WTC11 (cell line): ENCODE measurements at regions not wholly inside any gene's neighbourhood (a gene's known extent, or its start where the extent isn't known, plus 50 kb on each side); places are given as distances from the start of the nearest gene placed in this dataset.

Experiments
- ATAC-seq: fragments of 200-7000 bp; cut with Tn5 transposase; 2 replicates; pipeline ENCODE4 v1.10.0; 2021; ENCODE audit warnings: mild to moderate bottlenecking, moderate library complexity
- CTCF ChIA-PET: fragments of 300-600 bp; sonication (Branson Sonifier 250); formaldehyde crosslinking; loops from one replicate; lab custom pipeline; 2021; ENCODE audit warnings: antibody characterized with exemption; lab: Charles Lee
- POLR2A ChIA-PET: fragments of 350-600 bp; sonication (Branson Sonifier 250); formaldehyde crosslinking; loops from one replicate; lab custom pipeline; 2021; ENCODE audit warnings: antibody characterized with exemption; lab: Charles Lee
- DNase-seq: peaks from one replicate; pipeline ENCODE4 v3.0.0; 2021; ENCODE audit warnings: low spot score
- H3K27ac Mint-ChIP-seq: 2 replicates; pipeline ENCODE4 v1.8.0; 2021; ENCODE audit warnings: mixed read lengths
- H3K27me3 Mint-ChIP-seq: 2 replicates; pipeline ENCODE4 v1.8.0; 2021; ENCODE audit warnings: low read depth, mild to moderate bottlenecking, moderate library complexity, mixed read lengths
- H3K36me3 Mint-ChIP-seq: 2 replicates; pipeline ENCODE4 v1.8.0; 2021; ENCODE audit warnings: mixed read lengths
- H3K4me1 Mint-ChIP-seq: 2 replicates; pipeline ENCODE4 v1.8.0; 2022; ENCODE audit warnings: mixed read lengths
- H3K4me3 Mint-ChIP-seq: 2 replicates; pipeline ENCODE4 v1.8.0; 2021; ENCODE audit warnings: mild to moderate bottlenecking, moderate library complexity, mixed read lengths
- H3K9me3 Mint-ChIP-seq: 2 replicates; pipeline ENCODE4 v1.8.0; 2021; ENCODE audit warnings: mixed read lengths
- ATF2 ChIP-seq: sonication (generic); formaldehyde crosslinking; IDR thresholded peaks from 2 replicates; pipeline ENCODE4 v1.8.1; 2022; ENCODE audit warnings: low read depth, missing genetic modification reagents, borderline replicate concordance
- ATF3 ChIP-seq: sonication (generic); formaldehyde crosslinking; conservative IDR thresholded peaks from 2 replicates; pipeline ENCODE4 v1.8.1; 2022; ENCODE audit warnings: mild to moderate bottlenecking, missing genetic modification reagents
- CDX4 ChIP-seq: fragments of 250-450 bp; sonication (Bioruptor Pico); IDR thresholded peaks from 2 replicates; pipeline ENCODE4 v1.9.0; 2021; ENCODE audit warnings: moderate library complexity, mild to moderate bottlenecking, inconsistent platforms, borderline replicate concordance
- CREM ChIP-seq: sonication (generic); formaldehyde crosslinking; IDR thresholded peaks from 2 replicates; pipeline ENCODE4 v1.8.1; 2022; ENCODE audit warnings: mild to moderate bottlenecking, missing genetic modification reagents, moderate library complexity
- E2F4 ChIP-seq: sonication (generic); formaldehyde crosslinking; IDR thresholded peaks from 2 replicates; pipeline ENCODE4 v1.8.1; 2022; ENCODE audit warnings: low read depth, mild to moderate bottlenecking, moderate library complexity, missing genetic modification reagents, borderline replicate concordance
- GTF2I ChIP-seq: fragments of 250-450 bp; sonication (Bioruptor Pico); conservative IDR thresholded peaks from 2 replicates; pipeline ENCODE4 v1.4.0; 2021; ENCODE audit warnings: mild to moderate bottlenecking
- HMGXB4 ChIP-seq: sonication (generic); formaldehyde crosslinking; IDR thresholded peaks from 2 replicates; pipeline ENCODE4 v1.8.1; 2023; ENCODE audit warnings: mild to moderate bottlenecking, moderate library complexity, missing genetic modification reagents
- JAZF1 ChIP-seq: fragments of 250-450 bp; sonication (Bioruptor Pico); IDR thresholded peaks from 2 replicates; pipeline ENCODE4 v1.9.0; 2021; ENCODE audit warnings: moderate library complexity, mild to moderate bottlenecking, inconsistent platforms
- NFE2L1 ChIP-seq: sonication (generic); formaldehyde crosslinking; IDR thresholded peaks from 2 replicates; pipeline ENCODE4 v1.8.1; 2023; ENCODE audit warnings: missing genetic modification reagents
- PRDM15 ChIP-seq: sonication (generic); formaldehyde crosslinking; IDR thresholded peaks from 2 replicates; pipeline ENCODE4 v1.8.0; 2022; ENCODE audit warnings: missing genetic modification reagents
- TCF7 ChIP-seq: sonication (generic); formaldehyde crosslinking; IDR thresholded peaks from 2 replicates; pipeline ENCODE4 v1.8.0; 2022; ENCODE audit warnings: mild to moderate bottlenecking, low read depth, missing genetic modification reagents, moderate library complexity
- TP53 ChIP-seq: sonication (generic); formaldehyde crosslinking; IDR thresholded peaks from 2 replicates; pipeline ENCODE4 v1.8.1; 2023; ENCODE audit warnings: mild to moderate bottlenecking, missing genetic modification reagents
- USF1 ChIP-seq: sonication (generic); formaldehyde crosslinking; IDR thresholded peaks from 2 replicates; pipeline ENCODE4 v1.8.0; 2022; ENCODE audit warnings: mild to moderate bottlenecking, missing genetic modification reagents
- USF2 ChIP-seq: sonication (generic); formaldehyde crosslinking; IDR thresholded peaks from 2 replicates; pipeline ENCODE4 v1.8.1; 2023; ENCODE audit warnings: mild to moderate bottlenecking, missing genetic modification reagents, moderate library complexity
- ZNF423 ChIP-seq: fragments of 250-450 bp; sonication (Bioruptor Pico); IDR thresholded peaks from 2 replicates; pipeline ENCODE4 v2.1.2; 2022; ENCODE audit warnings: mild to moderate bottlenecking, moderate library complexity

- 0 out of 2 replicates have a peak, but pooled peaks cover 3% of the 10 kb centered on the region for H3K4me1 Mint-ChIP-seq
- H3K4me3 Mint-ChIP-seq: no peak overlapping the region
- ChIA-PET CTCF (no interaction called here), POLR2A (no interaction called here)
- DNase-seq (no peak), ATAC-seq (no peak)
- H3K27me3 Mint-ChIP-seq: no peaks in the 10 kb centered on the region
- H3K9me3 Mint-ChIP-seq: peaks cover 24% of the 10 kb centered on the region
- TF ChIP-seq TP53 (CRISPR knock-in tag) (no peak), HMGXB4 (no peak), CREM (CRISPR knock-in tag) (no peak), USF2 (no peak), USF1 (CRISPR knock-in tag) (no peak), ATF2 (no peak), ATF3 (no peak), GTF2I (CRISPR knock-in tag) (no peak), JAZF1 (CRISPR knock-in tag) (no peak)
- H3K27ac Mint-ChIP-seq: no peak overlapping the region
- peaks cover 3% of the 10 kb centered on the region; the same call in 1 of the 2 replicates for H3K36me3 Mint-ChIP-seq
Observed at GRCh38 chr5:68387074-68387796, 171.7 kb downstream of the PIK3R1 start.

- ATAC-seq (no peak), DNase-seq (no peak)
- Mint-ChIP-seq H3K4me3 (no peak overlapping the region), H3K36me3 (peaks cover 3% of the 10 kb centered on the region; the same call in 1 of the 2 replicates), H3K27ac (no peak overlapping the region), H3K9me3 (peaks cover 18% of the 10 kb centered on the region), H3K4me1 (0 out of 2 replicates have a peak, but pooled peaks cover 3% of the 10 kb centered on the region), H3K27me3 (no peaks in the 10 kb centered on the region)
- CTCF ChIA-PET: no interaction called here
- POLR2A ChIA-PET: no interaction called here
- no peak for TF ChIP-seq E2F4 (CRISPR knock-in tag)
- TF ChIP-seq ZNF423 (CRISPR knock-in tag): no peak
- TF ChIP-seq NFE2L1 (CRISPR knock-in tag): no peak
- TF ChIP-seq TCF7 (CRISPR knock-in tag): no peak
- no peak for TF ChIP-seq CDX4 (CRISPR knock-in tag)
- TF ChIP-seq PRDM15 (CRISPR knock-in tag): no peak
Observed at GRCh38 chr5:68389618-68390017, 174.1 kb downstream of the PIK3R1 start.
